Tibial nerve (tissue), 3 donors: ENCODE measurements at regions not wholly inside any gene's neighbourhood (a gene's known extent, or its start where the extent isn't known, plus 50 kb on each side); places are given as distances from the start of the nearest gene placed in this dataset.

Experiments
- CTCF ChIP-seq, 5 experiments: fragments of 200-600 bp in 3 of 5; fragments of 450-650 bp in 2 of 5; sonication (generic) in 3 of 5; IDR thresholded peaks; one replicate each; pipeline ENCODE4 v1.5.1; 2016 to 2019; ENCODE audit warnings: antibody characterized with exemption in 5 of 5, mild to moderate bottlenecking in 3 of 5, moderate library complexity in 2 of 5
- POLR2A ChIP-seq, 2 donors: fragments of 450-650 bp; IDR thresholded peaks; one replicate each; pipeline ENCODE4 v1.6.1; 2017; ENCODE audit warnings: antibody characterized with exemption in 2 of 2, mild to moderate bottlenecking in 2 of 2, moderate library complexity in 2 of 2

- TF ChIP-seq CTCF (IDR thresholded peaks at IDR 0.05) (no peak), POLR2A (IDR thresholded peaks at IDR 0.05) (peak in 1 of 2 donors; percentile 3)
These were observed 66.5 kb upstream of the MAX start for GRCh38 chr14:65168840-65169239.
